ENCODE measurements at regions not wholly inside any gene's neighbourhood (a gene's known extent, or its start where the extent isn't known, plus 50 kb on each side); places are given as distances from the start of the nearest gene placed in this dataset.

- Histone ChIP-seq H2BK12ac (ENCODE audit: insufficient read length, low read depth, low read length) (no peak overlapping the region), H2BK120ac (ENCODE audit: low read depth, low read length, poor library complexity, severe bottlenecking) (no peak overlapping the region), H4K20me1 (ENCODE audit: control insufficient read depth, insufficient read depth, insufficient read length) (no peaks in the 10 kb centered on the region), H3T11ph (ENCODE audit: low read length) (no peak overlapping the region), H2BK20ac (ENCODE audit: low read depth, low read length, poor library complexity, severe bottlenecking) (no peak overlapping the region), H3K4ac (ENCODE audit: low read depth, low read length) (no peak overlapping the region), H3K23me2 (ENCODE audit: insufficient read length, low read depth, low read length, poor library complexity, severe bottlenecking) (no peaks in the 10 kb centered on the region), H2BK15ac (ENCODE audit: low read depth, low read length) (no peak overlapping the region), H2BK5ac (ENCODE audit: insufficient read length, low read length) (no peak overlapping the region), H3K9ac (ENCODE audit: extremely low read depth, insufficient read length, low read length) (no peak overlapping the region), H3K79me2 (ENCODE audit: insufficient read depth, low read length) (no peaks in the 10 kb centered on the region), H3K27me3 (ENCODE audit: insufficient read depth, low read length) (no peaks in the 10 kb centered on the region), H3K4me1 (ENCODE audit: insufficient read depth, low read length) (no peaks in the 10 kb centered on the region; the same call in 1 of the 2 replicates), H4K8ac (replicated peaks; ENCODE audit: insufficient read length, low read depth, low read length) (no peak overlapping the region), H3K56ac (ENCODE audit: insufficient read length, low read depth, low read length) (no peak overlapping the region), H3K9me3 (ENCODE audit: control insufficient read depth, low read depth, low read length) (no peaks in the 10 kb centered on the region), H3K27ac (ENCODE audit: insufficient read length, low read depth, low read length) (no peak overlapping the region), H3K79me1 (ENCODE audit: insufficient read depth, low read depth, low read length, poor library complexity, severe bottlenecking) (no peaks in the 10 kb centered on the region), H4K5ac (ENCODE audit: insufficient read length, low read depth, low read length) (no peak overlapping the region), H3K4me2 (ENCODE audit: insufficient read depth, insufficient read length, low read length) (no peak overlapping the region), H2AK5ac (ENCODE audit: insufficient read length, low read length) (no peak overlapping the region), H2AFZ (ENCODE audit: low read length) (no peak overlapping the region), H3K18ac (ENCODE audit: insufficient read length, low read depth, low read length) (no peak overlapping the region), H3K23ac (ENCODE audit: insufficient read length, low read depth, low read length) (no peak overlapping the region), H4K91ac (ENCODE audit: insufficient read length, low read depth, low read length) (no peak overlapping the region), H3K14ac (ENCODE audit: insufficient read depth, low read length) (no peak overlapping the region)
- no CpG with 5 or more reads among the region's 4 CpGs for WGBS (ENCODE audit: extremely low coverage, insufficient read length, low lambda C conversion rate)
- no peak overlapping the region for H3K4me3 Mint-ChIP-seq
- no peaks in the 10 kb centered on the region for H3K36me3 Mint-ChIP-seq (ENCODE audit: insufficient read depth in 1 of 3, low read depth in 3 of 3)
- no peak for TF ChIP-seq CTCF (conservative IDR thresholded peaks at IDR 0.05)
- no peak overlapping the region for H3K27ac Mint-ChIP-seq
- no peak for DNase-seq
- H3K9me3 Mint-ChIP-seq: no peaks in the 10 kb centered on the region
- H3K4me1 Mint-ChIP-seq: peaks cover 9 to 16% of the 10 kb centered on the region in 2 experiments
- H3K27me3 Mint-ChIP-seq (ENCODE audit: low read depth): peaks cover 1% of the 10 kb centered on the region; the same call in 1 of the 2 replicates
These were observed 51.9 kb upstream of the SPTBN1 start for GRCh38 chr2:54404270-54404669.

Data from H9 (cell line).